ENCODE measurements at regions not wholly inside any gene's neighbourhood (a gene's known extent, or its start where the extent isn't known, plus 50 kb on each side); places are given as distances from the start of the nearest gene placed in this dataset.

GRCh38 chr11:106302416-106302815 is 225.0 kb downstream of the AASDHPPT start:
- no peak overlapping the region for H3K4me2 ChIP-seq (ENCODE audit: insufficient read depth, low read length)
- no peak overlapping the region for H3K4me3 ChIP-seq (replicated peaks in 1 of 3; ENCODE audit: insufficient read depth in 1 of 3, low read depth in 1 of 3, low read length in 3 of 3)
- no peaks in the 10 kb centered on the region for H3K27me3 ChIP-seq (ENCODE audit: control insufficient read depth in 2 of 2, insufficient read depth in 2 of 2, low read length in 2 of 2)
- no peak overlapping the region for H3K27ac ChIP-seq (ENCODE audit: insufficient read depth, low read depth, low read length)
- POLR2A ChIA-PET = no interaction called here
- no TSS peak for BruUV-seq (replicated peaks)
- FAIRE-seq (no peak), DNase-seq (ENCODE audit: low read depth, low spot score) (no peak)
- no peak for TF ChIP-seq POLR2AphosphoS5 (IDR thresholded peaks at IDR 0.05; ENCODE audit: insufficient read depth, low read depth, low read length)
- no peak for TF ChIP-seq MAX (IDR thresholded peaks at IDR 0.05; ENCODE audit: insufficient read depth, insufficient read length)
- TF ChIP-seq CTCF (IDR thresholded peaks at IDR 0.05; ENCODE audit: extremely low read depth in 1 of 2, insufficient read depth in 1 of 2, low read depth in 1 of 2, low read length in 2 of 2) = no peak
- TF ChIP-seq MYC (IDR thresholded peaks at IDR 0.05; ENCODE audit: low read depth, low read length) = no peak
- no peak for TF ChIP-seq JUN (IDR thresholded peaks at IDR 0.05; ENCODE audit: borderline replicate concordance, insufficient read depth, insufficient read length, low read depth)
- TF ChIP-seq POLR2A (IDR thresholded peaks at IDR 0.05; ENCODE audit: low read depth, low read length) = no peak
- TF ChIP-seq EZH2 (IDR thresholded peaks at IDR 0.05; ENCODE audit: borderline replicate concordance, low read depth, low read length, severe bottlenecking) = no peak
- TF ChIP-seq GATA2 (IDR thresholded peaks at IDR 0.05; ENCODE audit: insufficient read depth, insufficient read length, low read depth, low read length) = no peak
- no peak for TF ChIP-seq FOS (IDR thresholded peaks at IDR 0.05; ENCODE audit: borderline replicate concordance, insufficient read depth, low read length)
- CTCF ChIA-PET = no interaction called here
- H3K9ac ChIP-seq (replicated peaks; ENCODE audit: extremely low read depth, insufficient read depth, low read length) = no peak overlapping the region
- H4K20me1 ChIP-seq (replicated peaks; ENCODE audit: control insufficient read depth, extremely low read depth, insufficient read depth, low read length) = no peaks in the 10 kb centered on the region
- H3K4me1 ChIP-seq (ENCODE audit: control insufficient read depth, extremely low read depth, insufficient read depth, low read length) = no peaks in the 10 kb centered on the region
- intact Hi-C loops (cut with micrococcal nuclease) = no loop called here
- no peaks in the 10 kb centered on the region for H3K9me3 ChIP-seq (replicated peaks; ENCODE audit: control insufficient read depth, insufficient read depth, low read length)
- H3K9me1 ChIP-seq (replicated peaks; ENCODE audit: control insufficient read depth, extremely low read depth, insufficient read depth, low read length) = no peaks in the 10 kb centered on the region
- H3K36me3 ChIP-seq (ENCODE audit: control insufficient read depth in 2 of 2, extremely low read depth in 1 of 2, insufficient read depth in 2 of 2, low read length in 2 of 2) = no peaks in the 10 kb centered on the region
- no peaks in the 10 kb centered on the region for H3K79me2 ChIP-seq (ENCODE audit: control insufficient read depth, insufficient read depth, low read length)
- no peak overlapping the region for H2AFZ ChIP-seq (ENCODE audit: low read depth, low read length)
- dilution Hi-C loops (cut with MboI; ENCODE audit: extremely low pct_ligation_motif_present, low sequenced_read_pairs) = no loop called here

Measured in endothelial cell of umbilical vein (primary cell).